ENCODE measurements at regions not wholly inside any gene's neighbourhood (a gene's known extent, or its start where the extent isn't known, plus 50 kb on each side); places are given as distances from the start of the nearest gene placed in this dataset.
"Not testable (repeated sequence)": the region's sequence is repeated elsewhere in the genome, so short reads cannot be mapped to it uniquely, and the experiment has no call there.

DNA sequence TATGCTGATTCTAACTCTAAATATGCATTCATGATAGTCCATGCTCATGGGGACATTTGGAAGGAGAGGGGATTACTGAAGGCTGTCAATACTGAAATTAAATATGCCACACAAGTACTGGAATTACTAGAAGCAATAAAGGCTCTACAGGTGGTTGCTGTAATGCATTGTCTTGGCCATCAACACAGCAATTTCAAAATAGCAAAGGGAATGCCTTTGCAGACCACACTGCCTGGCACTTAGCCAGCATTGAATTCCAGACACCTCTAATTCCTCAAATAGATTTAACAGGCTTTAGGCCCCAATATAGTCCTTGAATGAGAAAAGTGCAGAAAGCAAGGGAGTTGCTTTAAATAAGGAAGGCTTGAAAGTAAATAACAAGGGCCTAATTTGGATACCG is 115.8 kb upstream of the PLCL2 start:
- no peak for DNase-seq (ENCODE audit: low read depth, low spot score)

GRCh38 chr3:16769525-16769924 is 115.2 kb upstream of the PLCL2 start:
- no peak for DNase-seq (ENCODE audit: low read depth, low spot score)

- no peak for DNase-seq (ENCODE audit: low read depth, low spot score)
Observed at GRCh38 chr3:16770021-16770420, 114.7 kb upstream of the PLCL2 start.

- DNase-seq (ENCODE audit: low read depth, low spot score) = no peak
Observed at GRCh38 chr3:16770792-16771191, 114.0 kb upstream of the PLCL2 start.

- not testable (repeated sequence) for DNase-seq (ENCODE audit: low read depth, low spot score)
Observed at GRCh38 chr3:16773594-16773993, 111.2 kb upstream of the PLCL2 start.

DNA sequence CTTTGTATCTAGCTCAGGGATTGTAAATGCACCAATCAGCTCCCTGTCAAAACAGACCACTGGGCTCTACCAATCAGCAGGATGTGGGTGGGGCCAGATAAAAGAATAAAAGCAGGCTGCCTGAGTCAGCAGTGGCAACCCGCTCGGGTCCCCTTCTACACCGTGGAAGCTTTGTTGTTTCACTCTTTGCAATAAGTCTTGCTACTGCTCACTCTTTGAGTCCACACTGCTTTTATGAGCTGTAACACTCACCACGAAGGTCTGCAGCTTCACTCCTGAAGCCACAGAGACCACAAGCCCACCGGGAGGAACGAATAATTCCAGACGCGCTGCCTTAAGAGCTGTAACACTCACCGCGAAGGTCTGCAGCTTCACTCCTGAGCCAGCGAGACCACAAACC is 110.2 kb upstream of the PLCL2 start:
- not testable (repeated sequence) for DNase-seq (ENCODE audit: low read depth, low spot score)

- no peak for DNase-seq (ENCODE audit: low read depth, low spot score)
Observed at GRCh38 chr3:16784973-16785372, 99.8 kb upstream of the PLCL2 start.

DNA sequence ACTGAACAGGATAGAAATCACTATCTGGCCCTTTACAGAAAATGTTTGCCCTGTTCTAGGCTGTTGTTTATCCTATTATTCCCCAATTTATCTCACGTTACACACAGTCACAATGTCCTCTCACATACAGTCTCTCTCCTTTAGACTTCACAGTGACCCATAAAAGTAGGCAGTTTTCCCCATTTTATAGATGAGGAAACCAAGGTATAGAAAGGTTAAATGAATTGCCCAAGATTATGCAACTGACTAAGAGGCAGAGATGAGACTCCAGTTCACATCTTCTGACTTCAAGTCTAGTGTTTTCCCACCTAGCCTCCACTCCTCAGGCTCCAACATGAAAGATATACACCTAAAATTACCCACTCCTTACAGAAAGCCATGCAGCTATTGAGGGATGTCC is 99.3 kb upstream of the PLCL2 start:
- no peak for DNase-seq (ENCODE audit: low read depth, low spot score)

DNA sequence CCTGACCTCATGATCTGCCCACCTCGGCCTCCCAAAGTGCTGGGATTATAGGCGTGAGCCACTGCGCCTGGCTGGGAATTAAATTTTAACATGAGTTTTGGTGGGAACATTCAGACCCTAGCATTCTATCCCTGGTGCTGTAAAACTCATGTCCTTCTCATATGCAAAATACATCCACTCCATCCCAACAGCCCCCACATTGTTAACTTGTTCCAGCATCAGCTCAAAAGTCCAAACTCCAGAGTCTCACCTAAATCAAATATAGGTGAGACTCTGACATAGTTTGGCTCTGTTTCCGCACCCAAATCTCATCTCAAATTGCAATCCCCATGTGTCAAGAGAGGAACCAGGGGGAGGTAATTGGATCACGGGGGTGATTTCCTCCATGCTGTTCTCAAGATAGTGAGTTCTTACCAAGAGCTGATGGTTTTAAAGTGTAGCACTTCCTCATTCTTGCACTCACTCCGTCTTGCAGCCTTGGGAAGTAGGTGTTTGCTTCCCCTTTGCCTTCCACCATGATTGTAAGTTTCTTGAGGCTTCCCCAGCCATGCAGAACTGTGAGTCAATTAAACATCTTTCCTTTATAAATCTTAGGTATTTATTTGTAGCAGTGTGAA is 96.2 kb upstream of the PLCL2 start:
- no peak for DNase-seq (ENCODE audit: low read depth, low spot score)

GRCh38 chr3:16789344-16790120 is 95.2 kb upstream of the PLCL2 start:
- no peak for DNase-seq (ENCODE audit: low read depth, low spot score)

GRCh38 chr3:16790432-16791400 is 94.0 kb upstream of the PLCL2 start:
- no peak for DNase-seq (ENCODE audit: low read depth, low spot score)

DNA sequence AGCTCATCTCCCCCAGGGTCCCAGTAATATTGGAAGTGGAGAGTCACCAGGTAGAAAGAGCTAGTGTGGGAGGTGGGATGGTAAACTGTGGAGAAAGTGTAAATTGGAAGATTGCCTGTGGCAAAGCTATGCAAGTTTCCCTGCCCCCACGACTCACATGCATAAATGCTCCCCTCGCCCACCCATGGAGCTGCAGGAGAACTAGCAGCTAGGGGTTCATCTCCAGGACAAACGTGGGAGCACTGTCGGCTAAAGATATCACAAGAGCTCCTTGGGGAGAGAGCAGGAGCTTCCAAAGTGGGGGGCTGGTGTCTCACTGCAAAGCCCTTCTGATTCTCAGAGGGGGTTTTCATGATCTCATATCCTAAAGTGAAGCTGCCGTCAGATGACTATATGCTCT is 91.4 kb upstream of the PLCL2 start:
- DNase-seq (ENCODE audit: low read depth, low spot score) = no peak

GRCh38 chr3:16794257-16794656 is 90.5 kb upstream of the PLCL2 start:
- DNase-seq (ENCODE audit: low read depth, low spot score) = no peak

GRCh38 chr3:16795581-16795980 is 89.2 kb upstream of the PLCL2 start:
- no peak for DNase-seq (ENCODE audit: low read depth, low spot score)

DNA sequence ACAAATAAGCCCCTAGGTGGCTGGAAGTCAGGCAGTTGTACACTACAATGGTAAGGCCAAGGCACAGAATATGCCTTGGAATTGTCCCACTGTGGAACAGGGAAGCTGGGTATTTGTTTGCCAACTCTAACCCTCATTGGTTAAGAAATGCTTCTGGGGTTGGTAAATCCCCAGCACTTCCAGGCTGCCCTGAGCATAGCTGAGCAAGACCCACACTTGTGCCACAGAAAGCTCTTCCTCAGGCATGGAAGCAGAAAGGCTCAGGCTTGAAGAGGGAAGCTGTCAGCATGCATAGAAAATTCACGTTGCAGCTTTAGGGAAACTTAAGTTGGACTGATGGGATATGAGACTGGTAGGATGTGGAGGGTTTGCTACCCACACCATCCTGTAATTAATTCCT is 86.9 kb upstream of the PLCL2 start:
- DNase-seq (ENCODE audit: low read depth, low spot score) = no peak

- no peak for DNase-seq (ENCODE audit: low read depth, low spot score)
Observed at GRCh38 chr3:16798738-16799137, 86.0 kb upstream of the PLCL2 start.

GRCh38 chr3:16800361-16800760 is 84.4 kb upstream of the PLCL2 start:
- no peak for DNase-seq (ENCODE audit: low read depth, low spot score)

DNA sequence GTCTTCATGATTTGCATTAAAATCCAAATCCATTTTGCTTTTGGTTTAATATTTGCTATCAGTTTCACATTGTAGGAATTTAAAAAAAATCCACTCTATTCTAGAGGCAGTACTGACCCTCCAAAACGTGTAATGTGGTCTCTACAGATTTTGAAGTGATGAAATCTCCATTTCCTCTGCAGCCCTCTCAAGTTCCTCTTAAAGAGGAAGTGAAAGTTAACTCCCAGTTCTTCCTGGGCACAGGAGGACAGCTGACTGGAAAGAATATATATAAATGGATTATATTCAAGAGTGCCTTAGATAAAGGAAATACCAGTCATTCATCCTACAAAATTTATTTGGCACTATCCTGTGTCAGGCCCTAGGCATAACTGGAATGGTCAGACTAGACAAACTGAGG is 83.5 kb upstream of the PLCL2 start:
- DNase-seq (ENCODE audit: low read depth, low spot score) = no peak

GRCh38 chr3:16801698-16802097 is 83.1 kb upstream of the PLCL2 start:
- no peak for DNase-seq (ENCODE audit: low read depth, low spot score)

GRCh38 chr3:16802389-16802788 is 82.4 kb upstream of the PLCL2 start:
- DNase-seq (ENCODE audit: low read depth, low spot score) = no peak

- no peak for DNase-seq (ENCODE audit: low read depth, low spot score)
Observed at GRCh38 chr3:16803019-16803418, 81.7 kb upstream of the PLCL2 start.

- no peak for DNase-seq (ENCODE audit: low read depth, low spot score)
Observed at GRCh38 chr3:16807391-16807790, 77.4 kb upstream of the PLCL2 start.

Data from smooth muscle cell of the brain vasculature (primary cell).